ENCODE measurements at regions not wholly inside any gene's neighbourhood (a gene's known extent, or its start where the extent isn't known, plus 50 kb on each side); places are given as distances from the start of the nearest gene placed in this dataset.
A peak's percentile ranks its signal among the peaks of the same experiment; 100 is the strongest.
"Not testable (repeated sequence)": the region's sequence is repeated elsewhere in the genome, so short reads cannot be mapped to it uniquely, and the experiment has no call there.

DNA sequence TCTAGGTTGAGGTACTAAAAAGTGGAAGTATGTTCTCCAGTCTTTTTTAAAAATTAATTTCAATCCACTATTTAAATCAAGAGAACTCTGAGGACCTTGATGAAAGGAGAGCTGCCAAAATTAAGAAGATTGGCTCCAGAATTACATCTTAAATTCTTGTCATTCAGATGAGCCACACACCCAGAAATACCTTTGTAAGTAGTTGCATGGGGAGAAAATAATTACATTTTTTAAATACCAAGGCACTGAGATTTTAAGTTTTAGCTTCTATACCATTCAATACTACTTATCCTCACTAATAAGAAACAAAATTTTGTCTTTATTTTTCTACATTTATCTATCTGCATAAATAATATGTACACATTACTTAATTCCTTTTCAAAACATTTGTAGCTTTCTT, 1132.8 kb downstream of the OTOL1 start:
- no peaks in the 10 kb centered on the region for H3K36me3 ChIP-seq (ENCODE audit: control insufficient read depth, insufficient read depth, low read length)
- DNase-seq (ENCODE audit: low read depth) (no peak), FAIRE-seq (no peak)
- TF ChIP-seq CTCF (IDR thresholded peaks at IDR 0.05; ENCODE audit: insufficient read depth, low read length, severe bottlenecking): no peak
- no peak overlapping the region for H3K4me3 ChIP-seq (ENCODE audit: low read depth, low read length)
- H3K27me3 ChIP-seq (ENCODE audit: control insufficient read depth, insufficient read depth, low read length): no peaks in the 10 kb centered on the region

DNA sequence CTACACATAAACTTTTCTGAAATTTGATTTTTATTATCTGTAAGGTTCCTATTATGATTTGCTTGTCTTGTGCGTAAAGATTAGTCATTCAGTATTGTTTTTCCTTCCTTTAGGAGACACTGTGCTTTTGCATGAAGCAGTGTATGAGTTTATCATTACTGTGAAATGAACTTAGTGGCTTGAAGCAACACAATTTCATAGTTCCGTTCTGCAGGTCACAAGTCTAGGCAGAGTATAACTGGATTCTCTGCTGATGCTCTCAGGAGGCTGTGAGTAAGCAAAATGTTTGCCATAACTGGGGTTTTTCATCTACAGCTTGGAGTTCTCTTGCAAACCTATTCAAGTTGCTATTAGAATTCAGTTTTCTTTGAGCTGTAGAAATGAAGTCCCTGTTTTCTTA, 1136.1 kb downstream of the OTOL1 start:
- Histone ChIP-seq H3K36me3 (ENCODE audit: control insufficient read depth, insufficient read depth, low read length) (no peaks in the 10 kb centered on the region), H3K4me3 (ENCODE audit: low read depth, low read length) (no peak overlapping the region), H3K27me3 (ENCODE audit: control insufficient read depth, insufficient read depth, low read length) (no peaks in the 10 kb centered on the region)
- no peak for DNase-seq (ENCODE audit: low read depth)
- FAIRE-seq: peak; percentile 32
- no peak for TF ChIP-seq CTCF (IDR thresholded peaks at IDR 0.05; ENCODE audit: insufficient read depth, low read length, severe bottlenecking)

GRCh38 chr3:162640208-162640607, 1143.6 kb downstream of the OTOL1 start:
- not testable (repeated sequence) for DNase-seq (ENCODE audit: low read depth); H3K27me3 ChIP-seq (ENCODE audit: control insufficient read depth, insufficient read depth, low read length); H3K4me3 ChIP-seq (ENCODE audit: low read depth, low read length); FAIRE-seq; H3K36me3 ChIP-seq (ENCODE audit: control insufficient read depth, insufficient read depth, low read length)

DNA sequence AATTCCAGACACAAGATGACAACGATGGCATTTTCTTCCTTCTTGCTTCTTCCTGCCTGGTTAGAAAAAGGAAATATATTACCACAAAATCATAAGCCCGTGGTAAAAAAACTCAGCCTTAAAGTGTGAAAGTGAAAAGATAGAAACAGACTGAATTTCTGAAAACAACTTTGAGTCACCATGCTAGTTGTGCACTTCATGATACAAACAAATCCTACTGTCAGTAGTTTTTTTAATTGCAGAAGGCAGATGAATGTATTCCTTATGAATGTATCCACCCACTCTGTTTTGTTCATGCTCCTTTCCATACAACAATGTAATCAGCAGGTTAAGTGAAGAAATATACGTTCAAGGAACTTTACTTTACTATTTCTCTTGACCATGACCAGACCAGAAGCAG, 1144.7 kb downstream of the OTOL1 start:
- FAIRE-seq: no peak
- no peaks in the 10 kb centered on the region for H3K36me3 ChIP-seq (ENCODE audit: control insufficient read depth, insufficient read depth, low read length)
- DNase-seq (ENCODE audit: low read depth): no peak
- TF ChIP-seq CTCF (IDR thresholded peaks at IDR 0.05; ENCODE audit: insufficient read depth, low read length, severe bottlenecking): no peak
- no peak overlapping the region for H3K4me3 ChIP-seq (ENCODE audit: low read depth, low read length)
- H3K27me3 ChIP-seq (ENCODE audit: control insufficient read depth, insufficient read depth, low read length): no peaks in the 10 kb centered on the region

GRCh38 chr3:162641907-162642306, 1145.3 kb downstream of the OTOL1 start:
- FAIRE-seq: no peak
- no peak for TF ChIP-seq CTCF (IDR thresholded peaks at IDR 0.05; ENCODE audit: insufficient read depth, low read length, severe bottlenecking)

DNA sequence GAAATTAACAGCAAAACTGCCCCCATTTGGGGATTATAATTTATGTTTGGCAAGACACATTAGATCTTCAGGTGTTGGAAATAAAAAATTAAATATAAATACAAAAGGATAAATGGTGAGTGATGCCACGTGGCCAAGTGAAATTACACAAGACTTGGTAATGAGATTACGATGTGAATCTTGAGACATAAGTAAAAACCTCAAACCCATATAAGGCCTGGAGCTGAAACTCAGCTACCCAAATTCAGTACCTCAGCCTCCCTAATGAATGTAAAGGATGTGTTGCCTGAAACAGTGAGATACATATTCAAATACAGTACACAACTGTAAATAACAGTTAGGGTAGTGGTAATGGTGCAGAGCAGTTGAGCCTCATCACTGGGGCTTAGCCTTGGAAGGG, 1146.6 kb downstream of the OTOL1 start:
- TF ChIP-seq CTCF (IDR thresholded peaks at IDR 0.05; ENCODE audit: insufficient read depth, low read length, severe bottlenecking): no peak
- DNase-seq (ENCODE audit: low read depth): no peak
- FAIRE-seq: no peak
- no peaks in the 10 kb centered on the region for H3K36me3 ChIP-seq (ENCODE audit: control insufficient read depth, insufficient read depth, low read length)
- H3K4me3 ChIP-seq (ENCODE audit: low read depth, low read length): no peak overlapping the region
- H3K27me3 ChIP-seq (ENCODE audit: control insufficient read depth, insufficient read depth, low read length): no peaks in the 10 kb centered on the region

More at GRCh38 chr3:162641907-162642306, 1145.3 kb downstream of the OTOL1 start:
- no peak for DNase-seq (ENCODE audit: low read depth)
- no peaks in the 10 kb centered on the region for H3K27me3 ChIP-seq (ENCODE audit: control insufficient read depth, insufficient read depth, low read length)
- H3K36me3 ChIP-seq (ENCODE audit: control insufficient read depth, insufficient read depth, low read length): no peaks in the 10 kb centered on the region
- no peak overlapping the region for H3K4me3 ChIP-seq (ENCODE audit: low read depth, low read length)
